HepG2 (cell line): ENCODE measurements at regions not wholly inside any gene's neighbourhood (a gene's known extent, or its start where the extent isn't known, plus 50 kb on each side); places are given as distances from the start of the nearest gene placed in this dataset.

Experiments
- CCAR2 ChIP-seq: fragments of 200-400 bp; formaldehyde crosslinking; optimal IDR thresholded peaks from 2 replicates; pipeline ENCODE3; 2018; ENCODE audit warnings: low read depth, mild to moderate bottlenecking, low read length, moderate library complexity
- ESRRA ChIP-seq: sonication (generic); formaldehyde crosslinking; IDR thresholded peaks from 2 replicates; pipeline ENCODE4 v1.5.1; 2020; ENCODE audit warnings: mild to moderate bottlenecking, low read depth, missing genetic modification reagents
- KAT2B ChIP-seq: fragments of 150-350 bp; IDR thresholded peaks from 2 replicates; pipeline ENCODE4 v1.6.1; 2014; ENCODE audit warnings: low read depth, low read length, borderline replicate concordance
- KMT2B ChIP-seq: IDR thresholded peaks from 2 replicates; pipeline ENCODE4 v1.6.1; 2016; ENCODE audit warnings: missing genetic modification reagents, missing compliant biosample characterization
- POLR2A ChIP-seq, 2 experiments: IDR thresholded peaks; 2 replicates each; pipeline ENCODE4 v1.6.1; 2011; ENCODE audit warnings: low read depth in 2 of 2, low read length in 2 of 2, mild to moderate bottlenecking in 1 of 2, moderate library complexity in 1 of 2; ENCODE audit not compliant: insufficient read depth in 1 of 2
- SCMH1 ChIP-seq: sonication (generic); formaldehyde crosslinking; IDR thresholded peaks from 2 replicates; pipeline ENCODE4 v1.9.0; 2021; ENCODE audit warnings: missing genetic modification reagents, mild to moderate bottlenecking, borderline replicate concordance
- SMC3 ChIP-seq: IDR thresholded peaks from 2 replicates; pipeline ENCODE4 v1.6.1; 2011; ENCODE audit warnings: low read length, improper control_type of control experiment
- TEAD2 ChIP-seq: sonication (generic); formaldehyde crosslinking; IDR thresholded peaks from 2 replicates; pipeline ENCODE4 v1.9.0; 2021; ENCODE audit warnings: missing genetic modification reagents
- ZNF138 ChIP-seq: sonication (generic); formaldehyde crosslinking; IDR thresholded peaks from 2 replicates; pipeline ENCODE4 v1.5.0; 2020; ENCODE audit warnings: mild to moderate bottlenecking, low read depth, missing genetic modification reagents
- ZNF660 ChIP-seq: sonication (generic); formaldehyde crosslinking; IDR thresholded peaks from 2 replicates; pipeline ENCODE4 v1.5.1; 2020; ENCODE audit warnings: mild to moderate bottlenecking, low read depth, missing genetic modification reagents, borderline replicate concordance

DNA sequence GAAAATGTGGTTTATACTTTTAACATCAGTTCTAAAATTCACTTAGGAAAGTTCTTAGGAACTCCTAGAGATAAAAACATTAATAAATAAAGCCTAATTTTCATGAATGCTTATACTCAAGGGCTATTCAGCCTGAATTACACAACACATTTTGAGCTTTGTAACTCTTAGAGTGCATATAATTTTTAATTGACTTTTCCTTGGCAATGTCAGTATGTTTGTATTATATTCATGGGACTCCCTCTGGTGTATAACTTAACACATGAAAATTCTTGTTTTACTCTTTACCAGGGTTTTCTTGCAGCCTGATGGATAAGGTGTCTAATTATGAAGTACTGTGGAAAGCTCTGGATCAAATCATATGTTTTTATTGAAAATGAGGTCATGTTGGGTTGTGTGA is 150.6 kb upstream of the HMGA2 start:
- TF ChIP-seq ZNF138 (CRISPR knock-in tag) (no peak), KMT2B (CRISPR knock-in tag) (no peak), KAT2B (no peak), SMC3 (no peak), SCMH1 (CRISPR knock-in tag) (no peak), ZNF660 (no peak), ESRRA (no peak), POLR2A (IDR thresholded peaks at IDR 0.05; ENCODE audit: insufficient read depth in 1 of 2, low read depth in 2 of 2, low read length in 2 of 2) (no peak), TEAD2 (no peak), CCAR2 (no peak)
